ENCODE measurements at regions not wholly inside any gene's neighbourhood (a gene's known extent, or its start where the extent isn't known, plus 50 kb on each side); places are given as distances from the start of the nearest gene placed in this dataset.

DNA sequence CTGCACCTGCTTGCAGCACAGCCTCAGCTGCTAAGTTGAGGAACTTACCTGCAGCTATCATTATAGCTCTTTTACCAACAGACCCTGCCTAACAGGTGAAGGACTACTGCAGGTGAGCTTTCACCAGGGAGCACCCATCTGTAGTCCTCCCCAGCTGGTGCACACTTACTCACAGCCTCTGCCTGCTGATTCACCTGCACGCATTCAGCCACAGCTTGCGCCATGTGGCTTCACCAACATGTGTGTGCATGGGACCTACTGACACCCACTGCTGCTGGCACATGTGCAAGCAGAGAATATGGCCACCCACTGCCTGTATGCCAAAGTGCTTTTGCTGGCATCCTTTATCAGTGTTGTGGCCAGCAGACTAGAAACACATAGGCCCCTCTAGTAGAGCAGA is 146.7 kb upstream of the KLHL4 start:
- no peak for TF ChIP-seq EZH2 (IDR thresholded peaks at IDR 0.05; ENCODE audit: insufficient read depth, poor library complexity, severe bottlenecking)
- TF ChIP-seq EZH2phosphoT487 (IDR thresholded peaks at IDR 0.05; ENCODE audit: insufficient read depth, low read depth), result no peak
